ENCODE measurements at regions not wholly inside any gene's neighbourhood (a gene's known extent, or its start where the extent isn't known, plus 50 kb on each side); places are given as distances from the start of the nearest gene placed in this dataset.

GRCh38 chr17:79423811-79424465 lies 186.9 kb downstream of the RBFOX3 start:
- Mint-ChIP-seq H3K36me3 (ENCODE audit: low read depth) (no peaks in the 10 kb centered on the region), H3K9me3 (ENCODE audit: insufficient read depth) (no peaks in the 10 kb centered on the region), H3K4me1 (ENCODE audit: low read depth) (no peaks in the 10 kb centered on the region), H3K4me3 (no peak overlapping the region), H3K27ac (no peak overlapping the region), H3K27me3 (ENCODE audit: low read depth) (no peaks in the 10 kb centered on the region)
- POLR2A ChIA-PET, result no interaction called here
- DNase-seq, result no peak
- ATAC-seq, result no peak
- CTCF ChIA-PET, result no interaction called here

GRCh38 chr17:79422236-79422635 lies 188.6 kb downstream of the RBFOX3 start:
- H3K9me3 Mint-ChIP-seq (ENCODE audit: insufficient read depth), result no peaks in the 10 kb centered on the region
- H3K36me3 Mint-ChIP-seq (ENCODE audit: low read depth), result no peaks in the 10 kb centered on the region
- H3K27me3 Mint-ChIP-seq (ENCODE audit: low read depth), result no peaks in the 10 kb centered on the region
- no peaks in the 10 kb centered on the region for H3K4me1 Mint-ChIP-seq (ENCODE audit: low read depth)
- H3K27ac Mint-ChIP-seq, result no peak overlapping the region
- H3K4me3 Mint-ChIP-seq, result no peak overlapping the region
- ChIA-PET CTCF (no interaction called here), POLR2A (no interaction called here)
- DNase-seq (no peak), ATAC-seq (no peak)

- CTCF ChIA-PET, result no interaction called here
- no peak overlapping the region for H3K4me3 Mint-ChIP-seq
Measured at GRCh38 chr17:79420318-79421243, 190.3 kb downstream of the RBFOX3 start.

GRCh38 chr17:79417476-79417988 lies 193.3 kb downstream of the RBFOX3 start:
- H3K9me3 Mint-ChIP-seq (ENCODE audit: insufficient read depth), result no peaks in the 10 kb centered on the region
- H3K4me3 Mint-ChIP-seq, result no peak overlapping the region
- no peaks in the 10 kb centered on the region for H3K27me3 Mint-ChIP-seq (ENCODE audit: low read depth)
- H3K27ac Mint-ChIP-seq, result no peak overlapping the region
- no peak for DNase-seq
- CTCF ChIA-PET, result no interaction called here
- H3K4me1 Mint-ChIP-seq (ENCODE audit: low read depth), result no peaks in the 10 kb centered on the region
- POLR2A ChIA-PET, result no interaction called here
- no peaks in the 10 kb centered on the region for H3K36me3 Mint-ChIP-seq (ENCODE audit: low read depth)
- no peak for ATAC-seq

More at GRCh38 chr17:79420318-79421243, 190.3 kb downstream of the RBFOX3 start:
- POLR2A ChIA-PET, result no interaction called here
- Mint-ChIP-seq H3K9me3 (ENCODE audit: insufficient read depth) (no peaks in the 10 kb centered on the region), H3K36me3 (ENCODE audit: low read depth) (no peaks in the 10 kb centered on the region), H3K27ac (no peak overlapping the region), H3K27me3 (ENCODE audit: low read depth) (no peaks in the 10 kb centered on the region), H3K4me1 (ENCODE audit: low read depth) (no peaks in the 10 kb centered on the region)
- DNase-seq, result no peak
- no peak for ATAC-seq

GRCh38 chr17:79415909-79416308 lies 194.9 kb downstream of the RBFOX3 start:
- no peaks in the 10 kb centered on the region for H3K27me3 Mint-ChIP-seq (ENCODE audit: low read depth)
- H3K4me3 Mint-ChIP-seq, result no peak overlapping the region
- H3K9me3 Mint-ChIP-seq (ENCODE audit: insufficient read depth), result no peaks in the 10 kb centered on the region
- no peaks in the 10 kb centered on the region for H3K4me1 Mint-ChIP-seq (ENCODE audit: low read depth)
- CTCF ChIA-PET, result no interaction called here
- ATAC-seq (no peak), DNase-seq (no peak)
- H3K27ac Mint-ChIP-seq, result no peak overlapping the region
- no peaks in the 10 kb centered on the region for H3K36me3 Mint-ChIP-seq (ENCODE audit: low read depth)
- POLR2A ChIA-PET, result no interaction called here

- H3K4me3 Mint-ChIP-seq, result no peak overlapping the region
Measured at GRCh38 chr17:79415365-79415764, 195.5 kb downstream of the RBFOX3 start.

GRCh38 chr17:79414793-79415211 lies 196.0 kb downstream of the RBFOX3 start:
- ATAC-seq, result no peak

More at GRCh38 chr17:79415365-79415764, 195.5 kb downstream of the RBFOX3 start:
- ChIA-PET POLR2A (no interaction called here), CTCF (no interaction called here)
- DNase-seq, result no peak
- no peak for ATAC-seq
- H3K27me3 Mint-ChIP-seq (ENCODE audit: low read depth), result no peaks in the 10 kb centered on the region
- no peak overlapping the region for H3K27ac Mint-ChIP-seq
- H3K36me3 Mint-ChIP-seq (ENCODE audit: low read depth), result no peaks in the 10 kb centered on the region
- H3K4me1 Mint-ChIP-seq (ENCODE audit: low read depth), result no peaks in the 10 kb centered on the region
- H3K9me3 Mint-ChIP-seq (ENCODE audit: insufficient read depth), result no peaks in the 10 kb centered on the region

GRCh38 chr17:79414063-79414792 lies 196.6 kb downstream of the RBFOX3 start:
- DNase-seq (no peak), ATAC-seq (no peak)
- no peak overlapping the region for H3K4me3 Mint-ChIP-seq
- no peak overlapping the region for H3K27ac Mint-ChIP-seq
- no peaks in the 10 kb centered on the region for H3K27me3 Mint-ChIP-seq (ENCODE audit: low read depth)
- H3K9me3 Mint-ChIP-seq (ENCODE audit: insufficient read depth), result no peaks in the 10 kb centered on the region
- H3K4me1 Mint-ChIP-seq (ENCODE audit: low read depth), result no peaks in the 10 kb centered on the region
- CTCF ChIA-PET, result no interaction called here
- H3K36me3 Mint-ChIP-seq (ENCODE audit: low read depth), result no peaks in the 10 kb centered on the region
- POLR2A ChIA-PET, result no interaction called here

More at GRCh38 chr17:79414793-79415211, 196.0 kb downstream of the RBFOX3 start:
- H3K4me3 Mint-ChIP-seq, result no peak overlapping the region
- CTCF ChIA-PET, result no interaction called here
- DNase-seq, result no peak
- H3K4me1 Mint-ChIP-seq (ENCODE audit: low read depth), result no peaks in the 10 kb centered on the region
- no peaks in the 10 kb centered on the region for H3K36me3 Mint-ChIP-seq (ENCODE audit: low read depth)
- H3K27me3 Mint-ChIP-seq (ENCODE audit: low read depth), result no peaks in the 10 kb centered on the region
- POLR2A ChIA-PET, result no interaction called here
- H3K9me3 Mint-ChIP-seq (ENCODE audit: insufficient read depth), result no peaks in the 10 kb centered on the region
- H3K27ac Mint-ChIP-seq, result no peak overlapping the region

GRCh38 chr17:79413611-79414010 lies 197.2 kb downstream of the RBFOX3 start:
- Mint-ChIP-seq H3K4me1 (ENCODE audit: low read depth) (no peaks in the 10 kb centered on the region), H3K36me3 (ENCODE audit: low read depth) (no peaks in the 10 kb centered on the region), H3K27ac (no peak overlapping the region), H3K27me3 (ENCODE audit: low read depth) (no peaks in the 10 kb centered on the region), H3K4me3 (no peak overlapping the region), H3K9me3 (ENCODE audit: insufficient read depth) (no peaks in the 10 kb centered on the region)
- ATAC-seq (no peak), DNase-seq (no peak)
- POLR2A ChIA-PET, result no interaction called here
- CTCF ChIA-PET, result no interaction called here

- ATAC-seq (no peak), DNase-seq (no peak)
- Mint-ChIP-seq H3K4me1 (ENCODE audit: low read depth) (no peaks in the 10 kb centered on the region), H3K36me3 (ENCODE audit: low read depth) (no peaks in the 10 kb centered on the region), H3K27me3 (ENCODE audit: low read depth) (peaks cover 2% of the 10 kb centered on the region), H3K9me3 (ENCODE audit: insufficient read depth) (no peaks in the 10 kb centered on the region), H3K27ac (no peak overlapping the region), H3K4me3 (no peak overlapping the region)
- POLR2A ChIA-PET, result no interaction called here
- CTCF ChIA-PET, result no interaction called here
Measured at GRCh38 chr17:79412886-79413390, 197.9 kb downstream of the RBFOX3 start.

GRCh38 chr17:79412110-79412509 lies 198.7 kb downstream of the RBFOX3 start:
- Mint-ChIP-seq H3K9me3 (ENCODE audit: insufficient read depth) (no peaks in the 10 kb centered on the region), H3K36me3 (ENCODE audit: low read depth) (no peaks in the 10 kb centered on the region), H3K4me1 (ENCODE audit: low read depth) (no peaks in the 10 kb centered on the region), H3K27ac (no peak overlapping the region), H3K27me3 (ENCODE audit: low read depth) (peaks cover 9% of the 10 kb centered on the region), H3K4me3 (no peak overlapping the region)
- DNase-seq (no peak), ATAC-seq (no peak)
- ChIA-PET POLR2A (no interaction called here), CTCF (no interaction called here)

GRCh38 chr17:79411419-79411818 lies 199.4 kb downstream of the RBFOX3 start:
- ChIA-PET POLR2A (no interaction called here), CTCF (interaction anchor here (0.6 to 1.4 kb wide), 2 partner anchors 11 to 714 kb away, joined by 3 read pairs; no protein-coding TSS in a partner anchor)
- no peak overlapping the region for H3K4me3 Mint-ChIP-seq
- H3K36me3 Mint-ChIP-seq (ENCODE audit: low read depth), result no peaks in the 10 kb centered on the region
- no peak overlapping the region for H3K27ac Mint-ChIP-seq
- peaks cover 13% of the 10 kb centered on the region for H3K27me3 Mint-ChIP-seq (ENCODE audit: low read depth)
- no peaks in the 10 kb centered on the region for H3K9me3 Mint-ChIP-seq (ENCODE audit: insufficient read depth)
- no peaks in the 10 kb centered on the region for H3K4me1 Mint-ChIP-seq (ENCODE audit: low read depth)
- ATAC-seq (no peak), DNase-seq (no peak)

Measured in activated CD8-positive, alpha-beta T cell treated with anti-CD3 and anti-CD28 coated beads, Interleukin-2, amount 10 ng/mL, durations not matched to agents 7 days and 5 days (primary cell).